ENCODE measurements at regions not wholly inside any gene's neighbourhood (a gene's known extent, or its start where the extent isn't known, plus 50 kb on each side); places are given as distances from the start of the nearest gene placed in this dataset.

DNA sequence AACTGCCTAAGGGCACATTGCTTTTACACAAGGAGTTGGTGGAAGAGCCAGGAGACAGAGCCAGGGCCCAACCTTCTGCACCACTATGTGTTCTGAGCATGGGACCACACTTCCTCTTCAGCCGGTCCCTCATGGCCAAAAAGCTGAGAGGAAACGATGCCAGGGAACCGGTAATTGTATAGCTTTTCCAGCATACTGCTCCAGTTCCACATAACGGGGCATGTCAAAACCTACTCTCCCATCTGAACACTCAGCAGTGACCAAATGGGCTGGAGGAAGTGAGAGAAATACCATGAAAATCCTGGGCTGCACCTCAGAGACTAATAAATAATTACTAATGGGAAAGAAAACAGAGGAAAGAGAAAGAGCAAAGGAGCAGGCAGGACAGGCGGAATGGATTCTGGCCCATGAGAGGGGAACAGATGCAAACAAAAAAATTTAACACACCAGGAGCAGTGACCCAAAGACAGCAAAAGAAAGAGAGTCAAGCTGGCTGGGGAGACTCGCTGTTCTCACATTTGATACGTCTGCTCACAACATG lies 52.0 kb upstream of the BMP2 start:
- H3K36me3 ChIP-seq (ENCODE audit: control insufficient read depth in 2 of 2, extremely low read depth in 1 of 2, insufficient read depth in 2 of 2, low read length in 2 of 2) = no peaks in the 10 kb centered on the region
- H3K4me3 ChIP-seq (ENCODE audit: control insufficient read depth in 2 of 3, extremely low read depth in 1 of 3, insufficient read depth in 2 of 3, low read depth in 1 of 3, low read length in 3 of 3) = no peak overlapping the region
- no peaks in the 10 kb centered on the region for H3K79me2 ChIP-seq (ENCODE audit: control insufficient read depth, insufficient read depth, low read length)
- dilution Hi-C loops (cut with MboI; ENCODE audit: extremely low pct_ligation_motif_present, low sequenced_read_pairs) = no loop called here
- peaks cover 17% of the 10 kb centered on the region for H3K4me1 ChIP-seq (ENCODE audit: control insufficient read depth, extremely low read depth, insufficient read depth, low read length)
- no peak overlapping the region for H3K27ac ChIP-seq (ENCODE audit: control insufficient read depth, insufficient read depth, low read length)
- no peak overlapping the region for H3K9ac ChIP-seq (ENCODE audit: control insufficient read depth, extremely low read depth, insufficient read depth, low read length)
- TF ChIP-seq, protein P1, sequence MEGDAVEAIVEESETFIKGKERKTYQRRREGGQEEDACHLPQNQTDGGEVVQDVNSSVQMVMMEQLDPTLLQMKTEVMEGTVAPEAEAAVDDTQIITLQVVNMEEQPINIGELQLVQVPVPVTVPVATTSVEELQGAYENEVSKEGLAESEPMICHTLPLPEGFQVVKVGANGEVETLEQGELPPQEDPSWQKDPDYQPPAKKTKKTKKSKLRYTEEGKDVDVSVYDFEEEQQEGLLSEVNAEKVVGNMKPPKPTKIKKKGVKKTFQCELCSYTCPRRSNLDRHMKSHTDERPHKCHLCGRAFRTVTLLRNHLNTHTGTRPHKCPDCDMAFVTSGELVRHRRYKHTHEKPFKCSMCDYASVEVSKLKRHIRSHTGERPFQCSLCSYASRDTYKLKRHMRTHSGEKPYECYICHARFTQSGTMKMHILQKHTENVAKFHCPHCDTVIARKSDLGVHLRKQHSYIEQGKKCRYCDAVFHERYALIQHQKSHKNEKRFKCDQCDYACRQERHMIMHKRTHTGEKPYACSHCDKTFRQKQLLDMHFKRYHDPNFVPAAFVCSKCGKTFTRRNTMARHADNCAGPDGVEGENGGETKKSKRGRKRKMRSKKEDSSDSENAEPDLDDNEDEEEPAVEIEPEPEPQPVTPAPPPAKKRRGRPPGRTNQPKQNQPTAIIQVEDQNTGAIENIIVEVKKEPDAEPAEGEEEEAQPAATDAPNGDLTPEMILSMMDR (optimal IDR thresholded peaks at IDR 0.05 in 1 of 3, IDR thresholded peaks at IDR 0.05 in 1 of 3, conservative IDR thresholded peaks at IDR 0.05 in 1 of 3; ENCODE audit: extremely low read depth in 1 of 3, insufficient read depth in 2 of 3, low read length in 3 of 3) = no peak
- no peak for TF ChIP-seq EZH2 (IDR thresholded peaks at IDR 0.05; ENCODE audit: low read length)
- no peaks in the 10 kb centered on the region for H3K9me1 ChIP-seq (ENCODE audit: control insufficient read depth, extremely low read depth, insufficient read depth, low read length)
- no peak for FAIRE-seq
- H3K9me3 ChIP-seq (ENCODE audit: control insufficient read depth, low read depth, low read length) = peaks cover 5% of the 10 kb centered on the region
- no peaks in the 10 kb centered on the region for H3K27me3 ChIP-seq (ENCODE audit: control insufficient read depth, extremely low read depth, insufficient read depth, low read length)
- H2AFZ ChIP-seq (ENCODE audit: control insufficient read depth, low read length) = no peak overlapping the region
- H3K4me2 ChIP-seq (ENCODE audit: control insufficient read depth, extremely low read depth, insufficient read depth, low read depth, low read length) = no peak overlapping the region
- DNase-seq (ENCODE audit: low read depth, low spot score) = no peak
- no peaks in the 10 kb centered on the region for H4K20me1 ChIP-seq (ENCODE audit: control insufficient read depth, extremely low read depth, insufficient read depth, low read length)

DNA sequence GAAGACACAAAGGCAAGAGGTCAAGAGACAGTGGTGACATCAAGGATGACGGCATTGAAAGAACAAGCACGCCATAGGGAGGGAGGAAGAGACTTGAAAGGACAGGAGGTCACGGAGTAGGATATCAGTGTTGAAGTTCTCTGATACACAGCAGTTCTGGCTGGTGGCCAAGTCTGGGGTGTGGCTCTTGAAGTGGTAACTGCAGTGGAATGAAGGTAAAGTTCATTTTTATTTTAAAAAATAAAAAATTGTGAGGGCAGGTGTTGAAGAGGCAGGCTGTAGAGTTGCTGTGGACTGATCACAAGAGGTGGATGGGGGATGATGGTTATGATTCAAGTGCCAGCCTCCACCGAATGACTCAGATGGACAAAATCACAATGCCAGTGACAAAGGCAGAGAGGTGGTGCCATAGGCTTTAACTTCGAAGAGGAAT lies 53.2 kb upstream of the BMP2 start:
- Histone ChIP-seq H3K4me2 (ENCODE audit: control insufficient read depth, extremely low read depth, insufficient read depth, low read depth, low read length) (no peak overlapping the region), H3K36me3 (ENCODE audit: control insufficient read depth in 2 of 2, extremely low read depth in 1 of 2, insufficient read depth in 2 of 2, low read length in 2 of 2) (no peaks in the 10 kb centered on the region), H3K9ac (ENCODE audit: control insufficient read depth, extremely low read depth, insufficient read depth, low read length) (no peak overlapping the region), H3K9me3 (ENCODE audit: control insufficient read depth, low read depth, low read length) (peaks cover 1% of the 10 kb centered on the region), H3K9me1 (ENCODE audit: control insufficient read depth, extremely low read depth, insufficient read depth, low read length) (no peaks in the 10 kb centered on the region), H3K4me3 (ENCODE audit: control insufficient read depth in 2 of 3, extremely low read depth in 1 of 3, insufficient read depth in 2 of 3, low read depth in 1 of 3, low read length in 3 of 3) (no peak overlapping the region), H3K27me3 (ENCODE audit: control insufficient read depth, extremely low read depth, insufficient read depth, low read length) (no peaks in the 10 kb centered on the region), H3K79me2 (ENCODE audit: control insufficient read depth, insufficient read depth, low read length) (no peaks in the 10 kb centered on the region), H4K20me1 (ENCODE audit: control insufficient read depth, extremely low read depth, insufficient read depth, low read length) (no peaks in the 10 kb centered on the region), H2AFZ (ENCODE audit: control insufficient read depth, low read length) (no peak overlapping the region), H3K27ac (ENCODE audit: control insufficient read depth, insufficient read depth, low read length) (no peak overlapping the region), H3K4me1 (ENCODE audit: control insufficient read depth, extremely low read depth, insufficient read depth, low read length) (peaks cover 17% of the 10 kb centered on the region)
- peak; percentile 13 for DNase-seq (ENCODE audit: low read depth, low spot score)
- no peak for FAIRE-seq
- dilution Hi-C loops (cut with MboI; ENCODE audit: extremely low pct_ligation_motif_present, low sequenced_read_pairs) = no loop called here
- TF ChIP-seq, protein P1 (optimal IDR thresholded peaks at IDR 0.05 in 1 of 3, IDR thresholded peaks at IDR 0.05 in 1 of 3, conservative IDR thresholded peaks at IDR 0.05 in 1 of 3; ENCODE audit: extremely low read depth in 1 of 3, insufficient read depth in 2 of 3, low read length in 3 of 3) = no peak
- no peak for TF ChIP-seq EZH2 (IDR thresholded peaks at IDR 0.05; ENCODE audit: low read length)

All from keratinocyte (primary cell).